ENCODE measurements at regions not wholly inside any gene's neighbourhood (a gene's known extent, or its start where the extent isn't known, plus 50 kb on each side); places are given as distances from the start of the nearest gene placed in this dataset.

- DNase-seq: no peak
Observed at GRCh38 chr5:34511481-34511880, 144.6 kb upstream of the RAI14 start.

GRCh38 chr5:34511915-34512314 is 144.2 kb upstream of the RAI14 start:
- no peak for DNase-seq

- DNase-seq: no peak
Observed at GRCh38 chr5:34516166-34516565, 140.0 kb upstream of the RAI14 start.

- no peak for DNase-seq
Observed at GRCh38 chr5:34516686-34517085, 139.4 kb upstream of the RAI14 start.

GRCh38 chr5:34517249-34517648 is 138.9 kb upstream of the RAI14 start:
- DNase-seq: no peak

GRCh38 chr5:34519489-34520220 is 136.5 kb upstream of the RAI14 start:
- DNase-seq: no peak

GRCh38 chr5:34521628-34522290 is 134.4 kb upstream of the RAI14 start:
- no peak for DNase-seq

GRCh38 chr5:34522599-34523386 is 133.3 kb upstream of the RAI14 start:
- no peak for DNase-seq

GRCh38 chr5:34523387-34523726 is 132.8 kb upstream of the RAI14 start:
- DNase-seq: no peak

GRCh38 chr5:34524123-34524522 is 132.0 kb upstream of the RAI14 start:
- no peak for DNase-seq

GRCh38 chr5:34525761-34526160 is 130.4 kb upstream of the RAI14 start:
- no peak for DNase-seq

- DNase-seq: no peak
Observed at GRCh38 chr5:34526682-34527305, 129.3 kb upstream of the RAI14 start.

GRCh38 chr5:34529581-34530331 is 126.4 kb upstream of the RAI14 start:
- DNase-seq: no peak

GRCh38 chr5:34530637-34531036 is 125.5 kb upstream of the RAI14 start:
- DNase-seq: no peak

- DNase-seq: no peak
Observed at GRCh38 chr5:34531751-34532360, 124.3 kb upstream of the RAI14 start.

- DNase-seq: no peak
Observed at GRCh38 chr5:34533582-34534522, 122.3 kb upstream of the RAI14 start.

- no peak for DNase-seq
Observed at GRCh38 chr5:34534523-34535103, 121.5 kb upstream of the RAI14 start.

- DNase-seq: no peak
Observed at GRCh38 chr5:34535433-34535832, 120.7 kb upstream of the RAI14 start.

GRCh38 chr5:34535944-34536623 is 120.0 kb upstream of the RAI14 start:
- DNase-seq: no peak

GRCh38 chr5:34536699-34537098 is 119.4 kb upstream of the RAI14 start:
- DNase-seq: no peak

Measured in SIG-M5 (cell line).